ENCODE measurements at regions not wholly inside any gene's neighbourhood (a gene's known extent, or its start where the extent isn't known, plus 50 kb on each side); places are given as distances from the start of the nearest gene placed in this dataset.

DNA sequence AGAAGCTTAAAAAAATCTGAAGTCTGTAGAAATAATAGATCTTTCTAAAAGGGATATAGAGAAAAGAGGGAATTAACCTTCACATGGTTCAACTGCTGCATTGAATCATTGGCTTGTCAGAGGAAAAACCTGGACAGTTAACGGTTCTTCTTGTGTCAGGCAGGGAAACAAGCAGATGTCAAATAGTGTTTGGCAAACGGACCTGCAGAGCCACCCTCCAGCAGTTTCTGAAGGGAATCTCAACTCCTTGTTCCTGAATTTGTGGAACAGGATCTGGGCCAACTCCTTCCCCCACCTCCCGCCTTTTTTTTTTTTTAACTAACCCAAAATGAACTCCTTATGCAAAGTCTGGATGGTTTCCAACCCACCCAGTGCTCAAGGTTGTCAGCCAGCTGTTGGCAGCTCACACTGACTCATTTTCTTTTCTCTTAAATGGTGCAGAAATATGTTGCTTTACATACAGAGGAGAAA is 187.3 kb downstream of the CAND1 start:
- intact Hi-C loops (cut with micrococcal nuclease; ENCODE audit: unreplicated experiment): no loop called here
- no peaks in the 10 kb centered on the region for H3K36me3 Mint-ChIP-seq (ENCODE audit: insufficient read depth, unreplicated experiment)

DNA sequence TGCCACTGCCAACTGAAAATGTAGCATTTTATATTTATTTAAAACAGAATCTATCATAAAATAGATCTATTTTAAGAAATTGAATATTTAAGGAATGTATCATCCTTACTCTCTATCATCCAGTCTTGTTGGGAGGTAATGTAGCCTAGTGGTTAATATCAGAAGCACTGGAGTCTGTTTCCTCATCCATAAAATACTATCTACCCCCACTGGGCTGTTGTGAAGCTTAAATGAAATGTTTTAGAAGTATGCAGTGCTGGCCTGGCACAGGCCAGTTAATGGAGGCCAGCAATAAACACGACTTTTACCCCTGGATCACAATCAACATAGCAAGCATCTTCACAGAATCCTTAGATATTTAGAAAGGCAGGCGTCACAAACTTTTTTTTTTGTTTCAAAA is 188.0 kb downstream of the CAND1 start:
- Mint-ChIP-seq H3K36me3 (ENCODE audit: insufficient read depth, unreplicated experiment) (no peaks in the 10 kb centered on the region), H3K4me1 (ENCODE audit: low read depth, unreplicated experiment) (no peaks in the 10 kb centered on the region), H3K27me3 (ENCODE audit: unreplicated experiment) (no peaks in the 10 kb centered on the region), H3K27ac (ENCODE audit: unreplicated experiment) (no peak overlapping the region), H3K4me3 (ENCODE audit: low read depth, unreplicated experiment) (no peak overlapping the region), H3K9me3 (ENCODE audit: low read depth, unreplicated experiment) (no peaks in the 10 kb centered on the region)
- TF ChIP-seq, protein P1, sequence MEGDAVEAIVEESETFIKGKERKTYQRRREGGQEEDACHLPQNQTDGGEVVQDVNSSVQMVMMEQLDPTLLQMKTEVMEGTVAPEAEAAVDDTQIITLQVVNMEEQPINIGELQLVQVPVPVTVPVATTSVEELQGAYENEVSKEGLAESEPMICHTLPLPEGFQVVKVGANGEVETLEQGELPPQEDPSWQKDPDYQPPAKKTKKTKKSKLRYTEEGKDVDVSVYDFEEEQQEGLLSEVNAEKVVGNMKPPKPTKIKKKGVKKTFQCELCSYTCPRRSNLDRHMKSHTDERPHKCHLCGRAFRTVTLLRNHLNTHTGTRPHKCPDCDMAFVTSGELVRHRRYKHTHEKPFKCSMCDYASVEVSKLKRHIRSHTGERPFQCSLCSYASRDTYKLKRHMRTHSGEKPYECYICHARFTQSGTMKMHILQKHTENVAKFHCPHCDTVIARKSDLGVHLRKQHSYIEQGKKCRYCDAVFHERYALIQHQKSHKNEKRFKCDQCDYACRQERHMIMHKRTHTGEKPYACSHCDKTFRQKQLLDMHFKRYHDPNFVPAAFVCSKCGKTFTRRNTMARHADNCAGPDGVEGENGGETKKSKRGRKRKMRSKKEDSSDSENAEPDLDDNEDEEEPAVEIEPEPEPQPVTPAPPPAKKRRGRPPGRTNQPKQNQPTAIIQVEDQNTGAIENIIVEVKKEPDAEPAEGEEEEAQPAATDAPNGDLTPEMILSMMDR (IDR thresholded peaks at IDR 0.05; ENCODE audit: unreplicated experiment): no peak
- CTCF ChIA-PET: no interaction called here
- intact Hi-C loops (cut with micrococcal nuclease; ENCODE audit: unreplicated experiment): no loop called here
- BruUV-seq (replicated peaks): no TSS peak
- DNase-seq: no peak

More for the DNA sequence above, 187.3 kb downstream of the CAND1 start:
- CTCF ChIA-PET: interaction anchor here (0.5 kb wide), 1 partner anchor 290 kb away, joined by 3 read pairs; no protein-coding TSS in a partner anchor
- Mint-ChIP-seq H3K27ac (ENCODE audit: unreplicated experiment) (no peak overlapping the region), H3K9me3 (ENCODE audit: low read depth, unreplicated experiment) (no peaks in the 10 kb centered on the region), H3K27me3 (ENCODE audit: unreplicated experiment) (no peaks in the 10 kb centered on the region), H3K4me1 (ENCODE audit: low read depth, unreplicated experiment) (no peaks in the 10 kb centered on the region), H3K4me3 (ENCODE audit: low read depth, unreplicated experiment) (no peak overlapping the region)
- DNase-seq: no peak
- no TSS peak for BruUV-seq (replicated peaks)
- TF ChIP-seq, protein P1 (IDR thresholded peaks at IDR 0.05; ENCODE audit: unreplicated experiment): no peak

DNA sequence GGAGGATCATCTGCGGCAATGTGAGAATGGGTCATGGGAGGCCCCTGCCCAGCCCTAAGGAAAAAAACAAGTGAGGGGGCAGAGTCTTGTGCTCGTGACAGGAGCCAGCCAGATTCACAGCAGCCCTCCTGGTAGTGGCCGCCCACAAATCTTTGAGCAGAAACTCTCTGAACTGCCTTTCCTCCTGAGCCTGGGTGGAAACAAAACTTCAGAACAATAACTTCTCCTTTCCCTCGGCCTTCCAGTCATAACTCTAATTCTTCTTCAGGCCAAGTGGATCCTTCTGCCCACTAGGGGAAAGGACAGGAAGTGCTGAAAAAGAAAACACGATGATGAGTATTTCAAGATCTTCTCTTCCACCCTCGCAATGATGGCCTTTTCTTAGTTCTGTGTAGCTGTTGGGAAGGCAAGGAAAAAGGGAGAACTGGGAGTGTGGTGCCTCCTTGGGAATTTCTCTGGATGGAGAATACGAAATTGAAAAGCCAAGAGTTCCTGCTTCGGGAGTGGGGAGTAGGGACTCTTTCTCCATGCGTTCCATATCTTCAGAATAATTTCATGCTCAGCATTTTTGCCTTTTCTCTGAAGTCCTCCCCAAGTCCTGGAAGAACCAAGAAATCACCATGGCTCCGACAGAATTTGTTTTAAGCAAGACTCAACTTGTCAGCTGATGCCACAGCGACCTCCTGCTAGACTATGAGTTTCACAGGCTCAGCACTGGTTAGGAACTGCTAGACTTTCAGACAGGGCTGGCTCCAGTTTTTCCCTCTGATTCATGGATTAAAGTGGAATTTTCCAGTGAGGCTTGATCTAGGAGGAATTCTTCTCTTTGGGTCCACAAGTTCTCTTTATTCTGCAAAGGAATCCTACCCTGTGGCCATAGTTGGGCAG is 188.9 kb downstream of the CAND1 start:
- Mint-ChIP-seq H3K4me3 (ENCODE audit: low read depth, unreplicated experiment) (no peak overlapping the region), H3K36me3 (ENCODE audit: insufficient read depth, unreplicated experiment) (no peaks in the 10 kb centered on the region), H3K27ac (ENCODE audit: unreplicated experiment) (no peak overlapping the region), H3K27me3 (ENCODE audit: unreplicated experiment) (no peaks in the 10 kb centered on the region), H3K9me3 (ENCODE audit: low read depth, unreplicated experiment) (no peaks in the 10 kb centered on the region), H3K4me1 (ENCODE audit: low read depth, unreplicated experiment) (no peaks in the 10 kb centered on the region)
- TF ChIP-seq, protein P1 (IDR thresholded peaks at IDR 0.05; ENCODE audit: unreplicated experiment): no peak
- CTCF ChIA-PET: no interaction called here
- intact Hi-C loops (cut with micrococcal nuclease; ENCODE audit: unreplicated experiment): no loop called here
- no TSS peak for BruUV-seq (replicated peaks)
- no peak for DNase-seq

DNA sequence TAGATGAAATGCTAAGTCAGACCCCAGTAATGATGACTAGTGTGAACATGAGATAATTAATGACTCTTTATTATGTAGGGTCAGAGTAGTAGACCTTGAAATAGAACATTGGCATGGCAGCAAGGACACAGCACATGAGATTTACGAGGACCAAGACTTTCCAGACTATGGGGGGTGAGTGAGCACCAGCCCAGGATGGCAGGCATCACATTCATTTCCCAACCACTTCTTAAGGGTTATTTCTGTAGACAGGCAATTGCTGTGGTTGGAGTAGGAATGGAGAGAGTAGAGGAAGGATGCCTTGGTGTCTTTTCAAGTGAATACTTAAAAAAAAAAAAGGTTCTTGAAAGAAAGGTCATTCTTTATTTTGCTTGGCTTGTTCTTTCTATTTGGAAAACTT is 189.4 kb upstream of the DYRK2 start:
- CTCF ChIA-PET: no interaction called here
- Mint-ChIP-seq H3K4me3 (ENCODE audit: low read depth, unreplicated experiment) (no peak overlapping the region), H3K9me3 (ENCODE audit: low read depth, unreplicated experiment) (no peaks in the 10 kb centered on the region), H3K4me1 (ENCODE audit: low read depth, unreplicated experiment) (no peaks in the 10 kb centered on the region), H3K36me3 (ENCODE audit: insufficient read depth, unreplicated experiment) (no peaks in the 10 kb centered on the region), H3K27ac (ENCODE audit: unreplicated experiment) (no peak overlapping the region), H3K27me3 (ENCODE audit: unreplicated experiment) (no peaks in the 10 kb centered on the region)
- TF ChIP-seq, protein P1 (IDR thresholded peaks at IDR 0.05; ENCODE audit: unreplicated experiment): no peak
- no TSS peak for BruUV-seq (replicated peaks)
- DNase-seq: no peak
- intact Hi-C loops (cut with micrococcal nuclease; ENCODE audit: unreplicated experiment): no loop called here
